HG02884 (cell line): ENCODE measurements at regions not wholly inside any gene's neighbourhood (a gene's known extent, or its start where the extent isn't known, plus 50 kb on each side); places are given as distances from the start of the nearest gene placed in this dataset.
"Not testable (repeated sequence)": the region's sequence is repeated elsewhere in the genome, so short reads cannot be mapped to it uniquely, and the experiment has no call there.

Experiments
- ATAC-seq: cut with Tn5 transposase; IDR thresholded peaks from one replicate; pipeline ENCODE4 v1.9.1; 2021; ENCODE audit warnings: mild to moderate bottlenecking, moderate library complexity; ENCODE audit not compliant: unreplicated experiment

DNA sequence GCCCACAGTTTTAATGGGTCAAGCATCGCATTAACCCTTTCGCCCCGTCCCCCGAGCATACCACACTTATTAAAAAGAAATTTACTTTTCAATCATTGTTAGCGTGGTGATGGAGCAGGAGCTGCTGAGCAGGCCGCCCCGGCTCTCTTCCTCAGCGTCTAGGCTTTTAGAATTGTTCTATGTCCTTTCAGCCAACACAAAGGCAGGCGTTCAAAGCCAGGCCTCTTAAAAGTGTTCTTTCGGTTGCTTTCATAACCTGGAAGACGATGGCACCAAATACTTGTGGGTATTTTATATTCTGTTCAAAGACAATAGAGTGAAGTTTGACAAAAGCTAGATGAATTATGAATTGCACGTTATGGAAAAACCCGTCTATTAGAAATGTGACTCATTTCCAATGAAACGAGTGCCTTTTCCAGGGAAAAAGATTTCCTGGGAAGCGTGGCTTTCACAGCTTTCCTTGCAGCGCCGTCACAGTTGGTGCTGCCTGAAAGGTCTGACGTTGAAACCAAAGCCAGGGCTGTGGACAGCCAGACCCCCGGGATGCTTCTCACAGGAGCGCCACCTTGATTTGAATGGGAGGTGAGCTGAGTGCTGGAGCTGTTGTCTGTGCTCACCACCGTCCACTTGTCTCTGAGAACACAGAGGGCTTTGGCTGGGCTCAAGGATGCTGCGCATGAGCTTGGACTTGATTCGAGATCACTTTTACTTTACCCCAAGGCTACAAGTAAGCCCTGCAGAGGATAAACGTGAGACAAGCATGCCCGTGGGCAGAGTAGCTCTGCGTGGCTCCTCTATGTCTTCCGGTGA, 78.8 kb downstream of the SOX1 start:
- no peak for ATAC-seq

GRCh38 chr13:112150352-112150751, 83.4 kb downstream of the SOX1 start:
- no peak for ATAC-seq

GRCh38 chr13:112152846-112153245, 85.9 kb downstream of the SOX1 start:
- no peak for ATAC-seq

DNA sequence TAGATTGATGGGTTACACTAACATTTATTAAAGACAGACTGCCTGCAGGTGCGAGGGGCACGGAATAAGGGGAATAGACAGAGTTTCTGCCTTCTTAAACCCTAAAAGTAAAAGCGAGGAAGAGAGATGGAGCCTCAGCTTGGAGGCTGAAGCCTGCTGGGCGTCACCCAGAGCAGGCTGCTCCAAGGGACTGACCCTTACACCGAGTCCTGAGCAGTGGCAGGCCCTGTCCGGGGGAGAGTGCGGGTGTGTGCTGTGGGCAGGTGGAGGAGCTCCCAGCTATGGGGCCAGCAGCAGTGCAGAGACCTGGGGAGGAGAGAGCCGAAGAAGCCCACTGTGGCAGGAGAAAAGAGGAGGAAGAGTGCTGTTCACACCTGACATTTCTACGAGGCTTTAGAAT, 86.4 kb downstream of the SOX1 start:
- ATAC-seq = no peak

DNA sequence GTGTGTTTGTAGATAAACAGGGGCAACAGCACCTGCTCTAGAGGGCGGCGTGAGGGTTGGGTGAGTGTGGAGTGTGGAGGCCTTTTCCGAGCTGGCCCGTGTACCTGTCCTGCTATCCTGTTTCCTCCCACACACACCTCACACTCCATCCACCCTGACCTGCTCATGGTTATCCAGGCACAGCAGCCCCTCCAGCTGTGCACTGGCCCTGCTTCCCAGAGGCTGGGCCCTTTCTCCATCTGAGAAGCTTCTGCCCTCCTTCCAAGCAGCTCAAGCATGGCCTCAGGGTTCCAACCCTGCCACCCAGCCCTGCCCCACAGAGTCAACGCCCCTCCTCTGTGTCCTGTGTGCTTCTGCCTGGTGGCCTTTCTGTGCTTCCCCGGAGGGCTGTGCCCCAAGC, 86.9 kb downstream of the SOX1 start:
- no peak for ATAC-seq

- ATAC-seq = no peak
These were observed 87.5 kb downstream of the SOX1 start for GRCh38 chr13:112154301-112155060.

DNA sequence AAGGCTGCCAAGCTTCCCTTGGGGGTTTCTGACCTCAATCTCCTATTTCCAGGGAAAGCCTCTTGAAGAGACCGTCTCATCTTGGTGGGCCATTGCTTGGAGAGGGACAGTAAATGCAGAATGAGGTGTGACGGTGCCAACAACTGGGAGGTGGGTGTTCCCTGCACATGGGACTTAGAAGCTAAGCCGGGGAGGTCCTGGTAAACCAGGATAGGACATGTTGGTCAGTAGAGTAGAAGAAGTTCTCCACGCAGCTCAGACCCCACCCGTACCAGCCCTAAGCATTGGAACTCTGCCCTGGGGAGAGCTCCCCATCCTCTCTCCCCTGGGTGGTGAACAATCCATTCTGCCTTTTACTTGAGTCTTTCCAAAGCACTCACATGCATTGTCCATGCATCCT, 92.0 kb downstream of the SOX1 start:
- no peak for ATAC-seq

DNA sequence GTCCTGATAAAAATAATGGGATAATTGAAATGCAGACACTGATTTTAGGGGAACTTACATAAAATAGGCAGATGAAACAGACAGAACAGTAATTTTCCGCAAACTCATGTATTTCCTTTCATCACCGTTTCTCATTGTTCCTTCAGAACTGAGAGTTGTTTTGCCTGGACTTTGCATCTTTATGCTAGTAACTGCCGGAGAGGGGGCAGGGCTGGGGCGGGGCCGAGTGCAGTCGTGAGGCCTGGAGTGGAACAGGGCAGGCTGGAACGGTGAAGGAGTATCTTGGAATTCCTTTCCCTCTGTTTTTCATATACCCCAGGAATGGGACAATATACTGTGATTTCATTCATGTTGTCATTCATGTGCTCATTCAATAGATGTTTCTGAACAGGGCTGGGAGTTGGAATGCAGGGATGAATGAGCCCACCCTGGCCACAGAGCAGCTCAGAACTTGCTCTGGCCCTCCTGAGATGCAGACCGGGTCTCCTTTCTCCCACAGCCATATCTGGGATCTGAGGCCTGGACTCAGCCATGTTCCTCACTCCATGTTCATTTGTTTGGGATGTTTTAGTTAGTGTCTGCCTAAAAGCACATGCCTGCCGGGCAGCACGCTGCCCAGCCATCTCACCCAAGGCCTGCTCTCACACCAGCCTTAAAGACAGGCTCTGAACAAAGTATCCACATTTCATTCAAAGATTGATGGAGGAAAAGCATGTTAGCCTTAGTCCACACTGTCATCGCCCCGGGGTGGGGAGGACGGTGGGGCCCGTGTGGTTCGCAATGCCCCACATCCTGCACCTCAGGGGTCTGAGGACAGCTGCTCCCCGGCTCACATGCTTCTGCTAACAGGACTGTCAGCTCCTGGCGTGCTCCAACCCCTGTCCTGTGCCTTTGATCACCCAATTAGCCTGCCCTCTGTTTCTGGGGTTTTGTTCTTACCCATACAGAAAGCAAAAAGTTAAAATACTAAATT, 92.9 kb downstream of the SOX1 start:
- no peak for ATAC-seq

- no peak for ATAC-seq
These were observed 93.6 kb downstream of the SOX1 start for GRCh38 chr13:112160558-112160957.

GRCh38 chr13:112161521-112162301, 94.8 kb downstream of the SOX1 start:
- no peak for ATAC-seq

GRCh38 chr13:112163691-112164660, 97.0 kb downstream of the SOX1 start:
- ATAC-seq = not testable (repeated sequence)

GRCh38 chr13:112165712-112166111, 98.8 kb downstream of the SOX1 start:
- no peak for ATAC-seq

DNA sequence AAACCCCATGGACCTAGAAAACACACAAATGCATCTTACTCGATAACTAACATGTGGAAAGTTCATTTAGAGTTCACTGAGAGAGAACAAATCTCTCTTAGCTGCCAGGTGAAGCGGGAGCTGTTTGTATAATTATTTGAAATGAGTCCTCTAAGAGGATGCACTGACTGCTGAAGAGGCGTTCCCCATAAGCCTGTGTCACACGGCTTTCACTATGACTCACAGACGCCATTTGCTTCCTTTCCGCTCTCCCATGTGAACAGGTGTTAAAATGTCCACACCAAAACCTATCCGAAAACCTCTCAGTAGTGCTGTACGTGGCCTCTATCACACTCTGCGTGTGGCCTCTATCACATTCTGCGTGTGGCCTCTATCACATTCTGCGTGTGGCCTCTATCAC, 101.8 kb downstream of the SOX1 start:
- ATAC-seq = no peak

DNA sequence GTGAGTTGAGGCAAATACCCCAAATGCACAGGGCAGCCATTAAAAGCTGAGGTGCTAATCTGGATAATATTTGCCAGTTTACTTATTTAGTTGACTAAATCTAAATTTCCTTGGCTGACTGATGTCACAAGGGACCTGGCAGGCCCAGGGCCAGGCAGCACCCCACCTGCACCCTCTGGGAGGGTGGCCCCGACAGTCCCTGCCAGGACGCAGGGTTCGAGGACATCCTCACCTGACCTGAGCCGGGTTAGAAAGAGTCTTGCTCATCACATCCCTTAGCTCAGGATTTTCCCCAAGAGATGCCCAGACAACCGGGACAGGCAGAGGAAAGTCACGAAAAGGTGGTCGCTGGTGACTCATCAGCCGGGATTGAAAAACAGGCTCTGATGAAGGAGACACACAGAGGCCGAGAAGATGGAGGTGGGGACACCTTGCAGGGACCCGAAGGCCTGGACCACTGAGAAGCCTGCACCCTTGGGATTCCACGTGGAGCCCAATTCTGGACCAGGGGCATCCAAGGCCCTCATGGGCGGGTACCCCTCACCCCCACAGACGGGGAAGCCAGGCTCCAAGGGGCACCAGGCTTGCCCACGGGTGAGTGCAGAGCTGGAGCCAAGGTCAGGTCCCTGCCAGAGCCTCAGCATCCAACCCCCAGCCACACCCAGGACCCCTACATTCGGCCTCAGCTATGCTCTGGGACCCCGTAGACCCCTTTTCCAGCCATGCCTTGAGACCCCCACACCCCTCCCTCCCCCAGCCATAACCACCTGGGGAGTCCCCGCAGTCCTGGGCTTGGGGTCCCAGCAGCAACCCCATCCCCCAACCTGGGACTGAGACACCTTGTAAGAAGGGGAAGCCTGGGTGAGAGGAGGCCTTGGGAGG, 103.2 kb downstream of the SOX1 start:
- no peak for ATAC-seq

- ATAC-seq = no peak
These were observed 104.0 kb downstream of the SOX1 start for GRCh38 chr13:112170823-112171569.

GRCh38 chr13:112171570-112171965, 104.6 kb downstream of the SOX1 start:
- no peak for ATAC-seq

DNA sequence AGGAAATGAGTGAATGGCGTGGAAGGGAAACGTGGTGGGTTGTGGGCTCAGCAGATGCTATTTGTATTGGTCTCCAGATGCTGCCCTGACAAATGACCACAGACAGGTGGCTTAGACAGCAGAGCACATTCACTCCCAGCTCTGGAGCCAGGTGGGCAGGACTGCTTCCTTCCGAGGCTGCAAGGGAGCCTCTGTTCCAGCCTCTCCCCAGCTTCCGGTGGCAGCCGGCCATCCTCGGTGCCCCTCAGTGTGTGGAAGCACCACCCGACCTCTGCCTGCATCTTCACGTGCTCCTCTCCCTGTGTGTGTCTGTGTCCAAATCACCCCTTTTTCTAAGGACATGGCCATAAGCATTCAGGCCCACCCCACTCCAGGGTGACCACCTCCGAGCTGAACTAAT, 105.1 kb downstream of the SOX1 start:
- no peak for ATAC-seq
